PC-3 (cell line): ENCODE measurements at regions not wholly inside any gene's neighbourhood (a gene's known extent, or its start where the extent isn't known, plus 50 kb on each side); places are given as distances from the start of the nearest gene placed in this dataset.

Experiments
- ATAC-seq: fragments of 200-7000 bp; cut with Tn5 transposase; 2 replicates; pipeline ENCODE4 v1.9.1; 2020; ENCODE audit warnings: mild to moderate bottlenecking, moderate library complexity
- BruUV-seq: library from RNA; stranded (reverse); fragments of 400-500 nt; replicated peaks from 2 replicates; lab custom pipeline; 2021; lab: Mats Ljungman, UMichigan
- CTCF ChIA-PET: fragments of 300-600 bp; sonication (Branson Sonifier 250); formaldehyde crosslinking; loops from one replicate; lab custom pipeline; 2022; ENCODE audit warnings: antibody characterized with exemption; lab: Charles Lee
- POLR2A ChIA-PET: fragments of 300-600 bp; sonication (Branson Sonifier 250); formaldehyde crosslinking; loops from one replicate; lab custom pipeline; 2022; ENCODE audit warnings: antibody characterized with exemption; ENCODE audit not compliant: unreplicated experiment; lab: Charles Lee
- DNase-seq: peaks from one replicate; pipeline ENCODE4 v3.0.0-alpha.2; 2015
- H2AFZ ChIP-seq: fragments of 300-600 bp; sonication (generic); 2 replicates; pipeline ENCODE4 v1.6.0; 2016; ENCODE audit warnings: antibody characterized with exemption, low read length
- H3F3A ChIP-seq: fragments of 300-600 bp; sonication (generic); one replicate; pipeline ENCODE4 v1.6.0; 2017; ENCODE audit warnings: antibody characterized with exemption, low read length, control low read depth, mild to moderate bottlenecking; ENCODE audit not compliant: unreplicated experiment
- H3K27ac ChIP-seq: fragments of 300-600 bp; sonication (generic); 2 replicates; pipeline ENCODE4 v1.5.1; 2016; ENCODE audit warnings: mild to moderate bottlenecking, low read length
- H3K27me3 ChIP-seq: fragments of 300-600 bp; sonication (generic); 2 replicates; pipeline ENCODE4 v1.6.1; 2016; ENCODE audit warnings: low read length, mixed read lengths
- H3K36me3 ChIP-seq: fragments of 300-600 bp; sonication (generic); 2 replicates; pipeline ENCODE4 v1.6.1; 2016; ENCODE audit warnings: low read depth, mixed run types, low read length, mixed read lengths
- H3K4me1 ChIP-seq: fragments of 300-600 bp; sonication (generic); 2 replicates; pipeline ENCODE4 v1.5.1; 2016; ENCODE audit warnings: low read length; ENCODE audit not compliant: insufficient read depth
- H3K4me2 ChIP-seq: fragments of 300-600 bp; sonication (generic); 2 replicates; pipeline ENCODE4 v1.6.0; 2016; ENCODE audit warnings: low read length
- H3K4me3 ChIP-seq: fragments of 300-600 bp; sonication (generic); 2 replicates; pipeline ENCODE4 v1.5.1; 2016; ENCODE audit warnings: mild to moderate bottlenecking, low read length, mixed read lengths
- H3K79me2 ChIP-seq: fragments of 300-600 bp; sonication (generic); 2 replicates; pipeline ENCODE4 v1.6.1; 2017; ENCODE audit warnings: low read length, mixed read lengths
- H3K9ac ChIP-seq: fragments of 300-600 bp; sonication (generic); 2 replicates; pipeline ENCODE4 v1.6.0; 2016; ENCODE audit warnings: mild to moderate bottlenecking, low read length
- H3K9me2 ChIP-seq: fragments of 300-600 bp; sonication (generic); replicated peaks from 2 replicates; pipeline ENCODE4 v1.6.1; 2016; ENCODE audit warnings: mixed run types, low read length, mixed read lengths
- H3K9me3 ChIP-seq: fragments of 300-600 bp; sonication (generic); 2 replicates; pipeline ENCODE4 v1.6.1; 2016; ENCODE audit warnings: low read length, mixed read lengths
- H4K20me1 ChIP-seq: fragments of 300-600 bp; sonication (generic); 2 replicates; pipeline ENCODE4 v1.6.1; 2016; ENCODE audit warnings: low read length, mixed read lengths
- EZH2 ChIP-seq: fragments of 300-600 bp; sonication (generic); IDR thresholded peaks from one replicate; pipeline ENCODE4 v1.6.1; 2017; ENCODE audit warnings: antibody characterized with exemption, mild to moderate bottlenecking, low read length; ENCODE audit not compliant: unreplicated experiment
- EZH2phosphoT487 ChIP-seq: fragments of 300-600 bp; sonication (generic); IDR thresholded peaks from 2 replicates; pipeline ENCODE4 v1.6.1; 2018; ENCODE audit warnings: mild to moderate bottlenecking, antibody characterized with exemption, low read length, borderline replicate concordance
- intact Hi-C: fragments of 100-400 bp; cut with micrococcal nuclease; formaldehyde crosslinking; loops from 2 replicates; pipeline ENCODE4 v1.9.0; 2023
- TF ChIP-seq, protein P1 (sequence below): fragments of 300-600 bp; sonication (generic); conservative IDR thresholded peaks from 2 replicates; pipeline ENCODE4 v1.5.1; 2017; ENCODE audit warnings: antibody characterized with exemption, low read depth, mild to moderate bottlenecking, low read length

DNA sequence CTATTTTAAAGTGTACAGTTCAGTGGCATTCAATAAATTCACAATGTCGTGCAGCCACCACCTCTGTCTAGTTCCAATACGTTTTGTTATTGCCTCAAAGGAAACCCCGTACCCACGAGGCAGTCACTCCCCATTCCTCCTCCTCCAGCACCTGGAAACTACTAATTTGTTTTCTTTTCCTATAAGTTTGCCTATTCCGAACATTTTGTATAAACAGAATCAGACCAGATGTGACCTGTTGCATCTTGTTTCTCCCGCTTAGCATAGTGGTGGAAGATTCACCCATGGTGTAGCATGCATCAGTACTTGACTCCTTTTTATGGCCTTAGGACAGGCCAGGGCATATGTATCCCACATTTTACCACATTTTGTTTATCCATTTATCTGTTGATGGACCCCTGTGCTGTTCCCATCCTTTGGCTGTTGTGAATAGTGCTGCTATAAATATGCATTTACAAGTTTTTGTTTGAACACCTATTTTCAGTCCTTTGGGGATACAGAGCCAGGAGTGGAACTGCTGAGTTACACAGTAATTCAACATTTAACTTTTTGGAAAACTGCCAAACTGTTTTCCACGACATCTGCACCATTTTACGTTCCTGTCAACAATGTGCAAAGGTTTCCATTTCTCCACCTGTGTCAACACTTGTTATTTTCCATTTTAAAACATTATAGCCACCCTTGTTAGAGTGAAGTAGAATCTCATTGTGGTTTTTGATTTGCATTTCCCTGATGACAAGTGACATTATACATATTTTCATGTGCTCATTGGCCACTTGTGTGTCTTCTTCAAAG, 57.8 kb upstream of the STX18 start:
- CTCF ChIA-PET, result no interaction called here
- no peak for DNase-seq

DNA sequence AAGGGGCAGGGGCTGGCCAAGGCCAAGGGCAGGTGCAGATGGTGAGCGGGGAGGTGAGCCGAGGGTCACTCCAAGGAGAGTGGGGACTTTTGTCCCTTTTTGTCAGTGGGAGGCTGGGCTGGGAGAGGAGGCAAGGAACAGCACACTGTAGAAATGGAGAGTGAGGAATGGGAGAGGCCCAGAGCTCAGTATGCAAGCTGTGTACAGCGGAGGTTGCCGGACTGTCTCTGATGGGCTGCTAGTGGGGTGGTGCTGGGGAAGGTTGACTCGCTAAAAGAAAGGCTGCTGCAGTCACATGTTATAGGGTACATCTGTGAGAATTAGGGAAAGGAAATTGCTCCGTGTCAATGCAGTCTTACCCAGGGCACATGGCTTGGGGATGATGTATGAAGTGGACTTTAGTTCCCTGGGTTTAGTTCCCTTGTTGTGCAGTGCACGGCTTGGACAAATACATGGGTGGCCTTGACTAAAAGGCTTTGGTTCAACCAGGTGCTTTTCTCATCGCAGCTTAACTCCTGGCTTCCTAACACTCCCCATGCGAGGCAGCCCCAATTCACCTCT, 57.1 kb upstream of the STX18 start:
- no peaks in the 10 kb centered on the region for H4K20me1 ChIP-seq
- POLR2A ChIA-PET, result no interaction called here

More for the DNA sequence above, 57.8 kb upstream of the STX18 start:
- ATAC-seq, result no peak
- Histone ChIP-seq H3K79me2 (no peaks in the 10 kb centered on the region), H3K9me2 (no peaks in the 10 kb centered on the region), H3K9me3 (no peaks in the 10 kb centered on the region), H3K4me1 (no peaks in the 10 kb centered on the region), H3K27me3 (no peaks in the 10 kb centered on the region), H3K36me3 (no peaks in the 10 kb centered on the region), H3K9ac (no peak overlapping the region), H2AFZ (no peak overlapping the region), H3K27ac (no peak overlapping the region), H3K4me2 (no peak overlapping the region), H3F3A (no peaks in the 10 kb centered on the region), H3K4me3 (no peak overlapping the region), H4K20me1 (no peaks in the 10 kb centered on the region)
- BruUV-seq, result no TSS peak
- POLR2A ChIA-PET, result no interaction called here
- TF ChIP-seq, protein P1, sequence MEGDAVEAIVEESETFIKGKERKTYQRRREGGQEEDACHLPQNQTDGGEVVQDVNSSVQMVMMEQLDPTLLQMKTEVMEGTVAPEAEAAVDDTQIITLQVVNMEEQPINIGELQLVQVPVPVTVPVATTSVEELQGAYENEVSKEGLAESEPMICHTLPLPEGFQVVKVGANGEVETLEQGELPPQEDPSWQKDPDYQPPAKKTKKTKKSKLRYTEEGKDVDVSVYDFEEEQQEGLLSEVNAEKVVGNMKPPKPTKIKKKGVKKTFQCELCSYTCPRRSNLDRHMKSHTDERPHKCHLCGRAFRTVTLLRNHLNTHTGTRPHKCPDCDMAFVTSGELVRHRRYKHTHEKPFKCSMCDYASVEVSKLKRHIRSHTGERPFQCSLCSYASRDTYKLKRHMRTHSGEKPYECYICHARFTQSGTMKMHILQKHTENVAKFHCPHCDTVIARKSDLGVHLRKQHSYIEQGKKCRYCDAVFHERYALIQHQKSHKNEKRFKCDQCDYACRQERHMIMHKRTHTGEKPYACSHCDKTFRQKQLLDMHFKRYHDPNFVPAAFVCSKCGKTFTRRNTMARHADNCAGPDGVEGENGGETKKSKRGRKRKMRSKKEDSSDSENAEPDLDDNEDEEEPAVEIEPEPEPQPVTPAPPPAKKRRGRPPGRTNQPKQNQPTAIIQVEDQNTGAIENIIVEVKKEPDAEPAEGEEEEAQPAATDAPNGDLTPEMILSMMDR, result no peak
- no peak for TF ChIP-seq EZH2phosphoT487
- no peak for TF ChIP-seq EZH2
- intact Hi-C loops, result no loop called here

More for the DNA sequence above, 57.1 kb upstream of the STX18 start:
- no peak overlapping the region for H3K4me3 ChIP-seq
- H3K27me3 ChIP-seq, result no peaks in the 10 kb centered on the region
- no peaks in the 10 kb centered on the region for H3K9me3 ChIP-seq
- no peak overlapping the region for H3K9ac ChIP-seq
- H3K27ac ChIP-seq, result no peak overlapping the region
- no peak overlapping the region for H2AFZ ChIP-seq
- CTCF ChIA-PET, result no interaction called here
- H3K36me3 ChIP-seq, result no peaks in the 10 kb centered on the region
- no peaks in the 10 kb centered on the region for H3F3A ChIP-seq
- TF ChIP-seq EZH2phosphoT487, result no peak
- TF ChIP-seq, protein P1, result no peak
- no peak for TF ChIP-seq EZH2
- H3K4me2 ChIP-seq, result no peak overlapping the region
- BruUV-seq, result no TSS peak
- no peaks in the 10 kb centered on the region for H3K79me2 ChIP-seq
- H3K9me2 ChIP-seq, result no peaks in the 10 kb centered on the region
- ATAC-seq (no peak), DNase-seq (no peak)
- H3K4me1 ChIP-seq, result no peaks in the 10 kb centered on the region
- intact Hi-C loops, result no loop called here
